COR-L47 (cell line): ENCODE measurements at regions not wholly inside any gene's neighbourhood (a gene's known extent, or its start where the extent isn't known, plus 50 kb on each side); places are given as distances from the start of the nearest gene placed in this dataset.

Source experiments
- DNase-seq: peaks from one replicate; lab custom pipeline; 2025; lab: John Stamatoyannopoulos, UW

GRCh38 chr13:85379991-85380390 is 419.2 kb downstream of the SLITRK6 start:
- DNase-seq: no peak

- no peak for DNase-seq
Observed at GRCh38 chr13:85379433-85379832, 419.8 kb downstream of the SLITRK6 start.

- no peak for DNase-seq
Observed at GRCh38 chr13:85377783-85378182, 421.4 kb downstream of the SLITRK6 start.

- DNase-seq: no peak
Observed at GRCh38 chr13:85373322-85373721, 425.9 kb downstream of the SLITRK6 start.

GRCh38 chr13:85371254-85371653 is 428.0 kb downstream of the SLITRK6 start:
- no peak for DNase-seq

GRCh38 chr13:85368686-85369085 is 430.5 kb downstream of the SLITRK6 start:
- DNase-seq: no peak

- no peak for DNase-seq
Observed at GRCh38 chr13:85367887-85368286, 431.3 kb downstream of the SLITRK6 start.

- no peak for DNase-seq
Observed at GRCh38 chr13:85366759-85367417, 432.3 kb downstream of the SLITRK6 start.

GRCh38 chr13:85363504-85363903 is 435.7 kb downstream of the SLITRK6 start:
- DNase-seq: no peak

GRCh38 chr13:85362980-85363379 is 436.2 kb downstream of the SLITRK6 start:
- DNase-seq: no peak

- DNase-seq: no peak
Observed at GRCh38 chr13:85347251-85347650, 452.0 kb downstream of the SLITRK6 start.

- no peak for DNase-seq
Observed at GRCh38 chr13:85334187-85334586, 465.0 kb downstream of the SLITRK6 start.

GRCh38 chr13:85333506-85334020 is 465.7 kb downstream of the SLITRK6 start:
- DNase-seq: no peak

- DNase-seq: no peak
Observed at GRCh38 chr13:85332615-85333014, 466.6 kb downstream of the SLITRK6 start.

- DNase-seq: no peak
Observed at GRCh38 chr13:85321734-85322133, 477.5 kb downstream of the SLITRK6 start.

GRCh38 chr13:85317781-85318180 is 481.4 kb downstream of the SLITRK6 start:
- DNase-seq: no peak

GRCh38 chr13:85316506-85317025 is 482.7 kb downstream of the SLITRK6 start:
- DNase-seq: no peak

- no peak for DNase-seq
Observed at GRCh38 chr13:85314686-85315085, 484.5 kb downstream of the SLITRK6 start.

- peak; percentile 6 for DNase-seq
Observed at GRCh38 chr13:85313761-85314503, 485.3 kb downstream of the SLITRK6 start.

- DNase-seq: no peak
Observed at GRCh38 chr13:85312071-85312470, 487.1 kb downstream of the SLITRK6 start.

- no peak for DNase-seq
Observed at GRCh38 chr13:85303630-85304029, 495.6 kb downstream of the SLITRK6 start.

- no peak for DNase-seq
Observed at GRCh38 chr13:85298387-85298924, 500.8 kb downstream of the SLITRK6 start.

GRCh38 chr13:85288698-85289097 is 510.5 kb downstream of the SLITRK6 start:
- DNase-seq: no peak
